Right lobe of liver (tissue), 6 donors: ENCODE measurements at regions not wholly inside any gene's neighbourhood (a gene's known extent, or its start where the extent isn't known, plus 50 kb on each side); places are given as distances from the start of the nearest gene placed in this dataset.

ENCODE experiments used
- ATAC-seq, 4 donors: fragments of 200-7000 bp; cut with Tn5 transposase; one replicate each; pipeline ENCODE4 v1.9.1; 2020; ENCODE audit warnings: mild to moderate bottlenecking in 4 of 4, moderate library complexity in 4 of 4
- DNase-seq, 3 donors: peaks; one replicate each; pipeline ENCODE4 v3.0.0-alpha.2; 2020
- H3K27ac ChIP-seq, 3 donors: fragments of 200-600 bp; one replicate each; pipeline ENCODE4 v1.8.0; 2022
- H3K27me3 ChIP-seq, 2 donors: fragments of 200-600 bp; one replicate each; pipeline ENCODE4 v1.8.0; 2022
- H3K36me3 ChIP-seq, 4 donors: fragments of 200-600 bp; sonication (generic) in 1 of 4; one replicate each; pipeline versions ENCODE4 v1.5.1 to v1.8.0; 2017 to 2022; ENCODE audit warnings: control low read depth in 1 of 4
- H3K4me1 ChIP-seq, 4 donors: fragments of 200-600 bp; sonication (generic) in 1 of 4; one replicate each; pipeline versions ENCODE4 v1.5.1 to v1.8.0; 2017 to 2022; ENCODE audit warnings: control low read depth in 1 of 4
- H3K4me3 ChIP-seq, 3 donors: fragments of 200-600 bp; one replicate each; pipeline ENCODE4 v1.8.0; 2022
- H3K9me3 ChIP-seq, 4 donors: fragments of 200-600 bp; sonication (generic) in 1 of 4; one replicate each; pipeline versions ENCODE4 v1.5.1 to v1.8.0; 2017 to 2022; ENCODE audit warnings: control low read depth in 1 of 4
- POLR2A ChIP-seq: fragments of 450-650 bp; IDR thresholded peaks from one replicate; pipeline ENCODE4 v1.6.1; 2017; ENCODE audit warnings: antibody characterized with exemption, mild to moderate bottlenecking
- WGBS: methylation state at CpG from one replicate; pipeline ENCODE4 v1.1.6; 2018; ENCODE audit warnings: low coverage, low lambda C conversion rate; ENCODE audit not compliant: insufficient coverage; ENCODE audit errors: missing lambda C conversion rate; 5-methylcytosine and 5-hydroxymethylcytosine counted together
- intact Hi-C, 2 donors: fragments of 100-400 bp; cut with DNase I; formaldehyde crosslinking; loops; one replicate each; pipeline versions ENCODE4 v1.11.2 to v1.14.1; 2022
- TF ChIP-seq, protein P1 (sequence below), 4 donors: fragments of 200-600 bp in 3 of 4; fragments of 450-650 bp in 1 of 4; IDR thresholded peaks; one replicate each; pipeline versions ENCODE4 v1.5.1 to v1.8.0; 2016 to 2022; ENCODE audit warnings: antibody characterized with exemption in 4 of 4, mild to moderate bottlenecking in 2 of 4
- donor health status: DM: no; HTN: yes; CAD: no.
- donor health status: DM: no; HTN: no; CAD: no.
- donor health status: DM: no; HTN: no; CAD: no.
- donor health status: DM: no; HTN: yes; CAD: no.
- donor health status: DM: no; HTN: yes; CAD: no.

DNA sequence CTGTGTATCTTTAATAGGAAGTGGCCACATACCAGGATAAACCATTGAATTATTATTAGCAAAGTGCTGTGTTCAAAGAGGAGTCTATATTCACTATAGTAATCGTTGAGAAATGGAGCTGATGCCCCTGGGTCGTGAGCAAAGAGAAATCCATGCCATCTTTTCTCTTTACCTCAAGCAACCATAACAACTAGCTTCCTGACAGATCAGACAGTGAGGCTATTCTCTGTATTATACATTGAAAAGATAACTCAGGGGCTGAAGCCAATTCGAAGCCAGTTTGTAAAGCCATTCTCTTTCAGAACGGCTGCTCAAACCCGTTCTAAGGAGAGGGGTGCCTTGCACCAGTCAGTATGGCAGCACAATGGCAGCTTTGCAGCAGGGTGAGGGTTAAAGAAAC, 680.6 kb downstream of the SEMA5A start:
- intact Hi-C loops: no loop called here
- ATAC-seq: no peak
- 25% methylated on average over 4 of the region's 5 CpGs for WGBS

DNA sequence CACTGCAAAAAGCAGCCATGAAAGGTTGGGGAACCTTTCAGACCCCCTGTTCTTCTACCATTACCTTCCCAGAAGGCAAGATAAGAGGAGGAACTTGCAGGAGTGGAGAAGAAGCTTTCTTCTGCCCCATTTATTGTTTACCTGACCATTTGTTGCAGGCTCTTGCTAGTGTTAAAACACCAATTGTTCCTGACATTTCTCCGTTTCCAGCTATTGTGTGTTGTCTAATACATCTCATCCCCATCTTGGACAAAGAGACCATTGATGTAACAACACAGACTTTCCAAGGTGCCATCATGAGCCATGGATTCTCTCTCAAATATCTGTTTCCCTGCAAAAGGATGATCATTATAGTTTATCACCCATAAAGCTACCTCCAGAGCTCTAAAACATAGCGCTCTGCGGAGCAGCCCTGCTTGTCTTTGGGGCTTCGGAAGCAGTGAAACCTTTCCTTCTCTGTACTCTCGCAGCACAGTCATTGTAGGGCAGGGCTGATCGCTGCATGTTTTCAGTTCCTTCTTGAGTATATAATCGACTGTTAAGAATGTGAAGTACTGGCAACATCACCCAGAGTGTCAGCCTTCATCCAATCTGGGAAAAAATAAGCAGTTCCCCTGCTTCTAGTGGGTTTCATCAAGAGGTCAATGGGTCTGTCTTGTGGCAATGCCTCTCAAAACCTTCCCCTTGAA, 680.0 kb downstream of the SEMA5A start:
- Histone ChIP-seq H3K27ac (no peak overlapping the region), H3K4me3 (no peak overlapping the region), H3K36me3 (no peaks in the 10 kb centered on the region), H3K4me1 (no peaks in the 10 kb centered on the region), H3K9me3 (no peaks in the 10 kb centered on the region), H3K27me3 (no peaks in the 10 kb centered on the region)
- DNase-seq (no peak), ATAC-seq (no peak)
- intact Hi-C loops: no loop called here
- WGBS: 29% methylated on average over 2 of the region's 7 CpGs
- TF ChIP-seq, protein P1, sequence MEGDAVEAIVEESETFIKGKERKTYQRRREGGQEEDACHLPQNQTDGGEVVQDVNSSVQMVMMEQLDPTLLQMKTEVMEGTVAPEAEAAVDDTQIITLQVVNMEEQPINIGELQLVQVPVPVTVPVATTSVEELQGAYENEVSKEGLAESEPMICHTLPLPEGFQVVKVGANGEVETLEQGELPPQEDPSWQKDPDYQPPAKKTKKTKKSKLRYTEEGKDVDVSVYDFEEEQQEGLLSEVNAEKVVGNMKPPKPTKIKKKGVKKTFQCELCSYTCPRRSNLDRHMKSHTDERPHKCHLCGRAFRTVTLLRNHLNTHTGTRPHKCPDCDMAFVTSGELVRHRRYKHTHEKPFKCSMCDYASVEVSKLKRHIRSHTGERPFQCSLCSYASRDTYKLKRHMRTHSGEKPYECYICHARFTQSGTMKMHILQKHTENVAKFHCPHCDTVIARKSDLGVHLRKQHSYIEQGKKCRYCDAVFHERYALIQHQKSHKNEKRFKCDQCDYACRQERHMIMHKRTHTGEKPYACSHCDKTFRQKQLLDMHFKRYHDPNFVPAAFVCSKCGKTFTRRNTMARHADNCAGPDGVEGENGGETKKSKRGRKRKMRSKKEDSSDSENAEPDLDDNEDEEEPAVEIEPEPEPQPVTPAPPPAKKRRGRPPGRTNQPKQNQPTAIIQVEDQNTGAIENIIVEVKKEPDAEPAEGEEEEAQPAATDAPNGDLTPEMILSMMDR (IDR thresholded peaks at IDR 0.05): no peak
- no peak for TF ChIP-seq POLR2A

More for the DNA sequence above, 680.6 kb downstream of the SEMA5A start:
- Histone ChIP-seq H3K4me1 (no peaks in the 10 kb centered on the region), H3K9me3 (no peaks in the 10 kb centered on the region), H3K27me3 (no peaks in the 10 kb centered on the region), H3K27ac (no peak overlapping the region), H3K36me3 (no peaks in the 10 kb centered on the region), H3K4me3 (no peak overlapping the region)
- TF ChIP-seq, protein P1 (IDR thresholded peaks at IDR 0.05): no peak
- TF ChIP-seq POLR2A: no peak
- DNase-seq: no peak

DNA sequence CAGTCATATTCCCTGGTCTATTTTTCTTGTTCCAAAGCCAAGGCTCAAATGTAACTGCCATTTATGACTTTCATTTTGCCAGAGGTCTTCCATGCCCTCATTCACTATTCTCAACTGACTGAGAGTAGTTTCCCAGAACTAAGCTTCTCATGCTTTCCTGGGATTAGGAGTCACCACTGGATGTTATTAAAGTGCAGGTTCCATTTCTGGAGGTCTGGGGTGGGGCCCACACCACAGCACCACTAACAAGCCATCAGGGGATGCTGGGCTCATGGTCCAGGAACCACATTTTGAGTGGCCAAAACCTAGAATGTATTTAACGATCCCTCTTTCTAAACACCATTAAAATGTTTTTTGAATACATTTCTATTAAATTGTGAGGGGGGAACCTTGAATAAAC, 677.6 kb downstream of the SEMA5A start:
- intact Hi-C loops: no loop called here
- no peak for DNase-seq
- no peak overlapping the region for H3K4me3 ChIP-seq

DNA sequence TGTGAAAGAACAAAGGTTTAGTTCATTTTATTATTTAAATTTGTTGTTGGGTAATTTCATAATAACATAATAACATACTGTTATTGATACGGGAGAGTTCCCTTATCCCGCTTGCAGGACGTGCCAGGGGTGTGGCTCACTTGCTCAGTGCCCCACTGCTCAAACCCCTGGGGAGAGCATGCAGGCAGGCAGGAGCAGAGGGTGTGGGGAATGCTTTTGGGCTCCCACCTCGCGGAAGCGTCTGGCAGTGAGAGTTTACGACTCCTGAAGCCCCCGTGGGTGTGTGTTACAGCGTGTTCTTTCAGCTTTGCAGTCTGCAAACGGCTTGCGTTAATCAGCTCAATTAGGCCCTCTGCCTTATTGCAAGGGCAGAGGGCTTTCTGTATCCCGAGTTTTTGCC, 675.9 kb downstream of the SEMA5A start:
- intact Hi-C loops: no loop called here
- WGBS: 45% methylated on average over 8 of the region's 12 CpGs
- Histone ChIP-seq H3K9me3 (no peaks in the 10 kb centered on the region), H3K4me3 (no peak overlapping the region), H3K27me3 (no peaks in the 10 kb centered on the region), H3K36me3 (no peaks in the 10 kb centered on the region), H3K27ac (no peak overlapping the region), H3K4me1 (no peaks in the 10 kb centered on the region)
- ATAC-seq (no peak), DNase-seq (no peak)
- TF ChIP-seq POLR2A: no peak
- TF ChIP-seq, protein P1 (IDR thresholded peaks at IDR 0.05): no peak

More for the DNA sequence above, 677.6 kb downstream of the SEMA5A start:
- TF ChIP-seq, protein P1 (IDR thresholded peaks at IDR 0.05): no peak
- TF ChIP-seq POLR2A: no peak
- Histone ChIP-seq H3K27ac (no peak overlapping the region), H3K9me3 (no peaks in the 10 kb centered on the region), H3K36me3 (no peaks in the 10 kb centered on the region), H3K4me1 (no peaks in the 10 kb centered on the region), H3K27me3 (no peaks in the 10 kb centered on the region)
- WGBS: 43% methylated on average over 1 of the region's 1 CpG
- no peak for ATAC-seq
